ENCODE measurements at regions not wholly inside any gene's neighbourhood (a gene's known extent, or its start where the extent isn't known, plus 50 kb on each side); places are given as distances from the start of the nearest gene placed in this dataset.

DNA sequence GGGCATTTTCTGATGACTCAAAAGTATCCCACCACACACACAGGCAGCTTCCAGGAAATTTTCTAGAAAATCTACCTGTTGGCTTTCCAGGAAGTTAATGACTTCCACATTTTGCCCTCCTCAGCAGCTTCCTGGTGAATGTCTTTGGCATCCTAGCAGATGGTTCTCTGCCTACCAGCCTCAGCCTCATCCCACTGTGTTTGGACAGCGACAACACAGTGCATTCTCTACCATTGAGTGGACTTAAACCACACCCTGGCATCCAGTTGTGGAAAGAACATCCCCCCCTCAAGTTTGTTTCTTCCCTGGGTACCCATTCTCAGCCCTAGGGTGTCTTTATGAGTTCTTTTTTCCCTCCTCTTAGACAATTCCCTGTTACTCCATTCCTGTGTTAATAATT, 50.8 kb upstream of the GADL1 start:
- no peak overlapping the region for H3K27ac Mint-ChIP-seq
- no peak overlapping the region for H3K4me3 Mint-ChIP-seq
- H3K4me1 Mint-ChIP-seq (ENCODE audit: low read depth), result no peaks in the 10 kb centered on the region
- no peaks in the 10 kb centered on the region for H3K36me3 Mint-ChIP-seq
- H3K9me3 Mint-ChIP-seq (ENCODE audit: low read depth), result no peaks in the 10 kb centered on the region
- no peaks in the 10 kb centered on the region for H3K27me3 Mint-ChIP-seq

DNA sequence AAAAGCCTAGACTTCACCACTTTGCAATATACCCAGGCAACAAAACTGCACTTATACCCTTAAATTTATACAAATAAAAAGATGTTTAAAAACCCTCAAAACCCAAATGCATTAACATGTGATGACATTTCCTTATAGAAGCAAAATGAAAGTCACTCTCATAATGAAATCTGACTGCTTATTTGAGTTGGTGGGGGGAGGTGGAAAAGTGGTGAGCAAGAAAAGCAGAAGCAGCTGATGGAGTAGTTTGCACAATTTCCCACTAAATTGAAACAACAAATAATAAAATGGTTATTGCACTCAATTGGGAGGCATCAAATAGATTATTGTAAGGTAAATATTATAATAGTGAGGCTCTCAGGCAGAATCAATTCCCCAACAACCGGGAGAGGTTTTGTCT, 54.0 kb upstream of the GADL1 start:
- H3K36me3 Mint-ChIP-seq, result no peaks in the 10 kb centered on the region
- no peaks in the 10 kb centered on the region for H3K9me3 Mint-ChIP-seq (ENCODE audit: low read depth)
- no peaks in the 10 kb centered on the region for H3K4me1 Mint-ChIP-seq (ENCODE audit: low read depth)
- no peak overlapping the region for H3K27ac Mint-ChIP-seq
- no peaks in the 10 kb centered on the region for H3K27me3 Mint-ChIP-seq
- H3K4me3 Mint-ChIP-seq, result no peak overlapping the region

DNA sequence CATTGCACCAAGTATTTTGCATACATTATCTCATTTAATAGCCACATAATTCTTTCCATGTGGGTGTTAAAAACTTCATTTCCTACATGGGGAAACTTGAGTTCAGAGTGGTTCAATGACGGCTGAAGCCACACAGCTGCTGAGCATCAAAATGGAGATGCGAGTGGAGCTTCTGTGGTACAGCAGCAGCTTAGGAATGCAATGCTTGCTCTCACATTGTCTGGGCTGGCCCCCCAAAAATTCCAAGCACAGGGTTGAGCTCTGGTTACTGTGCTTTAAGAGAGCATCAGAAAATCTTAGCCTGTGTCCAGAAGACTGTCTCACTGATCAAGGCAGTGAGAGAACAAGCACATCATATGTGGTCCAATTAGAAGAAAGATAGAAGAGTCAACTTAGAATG, 57.4 kb upstream of the GADL1 start:
- no peak overlapping the region for H3K4me3 Mint-ChIP-seq
- H3K9me3 Mint-ChIP-seq (ENCODE audit: low read depth), result no peaks in the 10 kb centered on the region
- no peak overlapping the region for H3K27ac Mint-ChIP-seq
- no peaks in the 10 kb centered on the region for H3K27me3 Mint-ChIP-seq
- peaks cover 3% of the 10 kb centered on the region for H3K36me3 Mint-ChIP-seq
- H3K4me1 Mint-ChIP-seq (ENCODE audit: low read depth), result no peaks in the 10 kb centered on the region

GRCh38 chr3:30952786-30953185, 58.3 kb upstream of the GADL1 start:
- Mint-ChIP-seq H3K36me3 (peaks cover 3% of the 10 kb centered on the region), H3K9me3 (ENCODE audit: low read depth) (peaks cover 4% of the 10 kb centered on the region), H3K27me3 (no peaks in the 10 kb centered on the region), H3K4me3 (no peak overlapping the region), H3K27ac (no peak overlapping the region), H3K4me1 (ENCODE audit: low read depth) (no peaks in the 10 kb centered on the region)

- Mint-ChIP-seq H3K27me3 (no peaks in the 10 kb centered on the region), H3K9me3 (ENCODE audit: low read depth) (peaks cover 15% of the 10 kb centered on the region), H3K4me3 (no peak overlapping the region), H3K27ac (no peak overlapping the region), H3K4me1 (ENCODE audit: low read depth) (no peaks in the 10 kb centered on the region), H3K36me3 (peaks cover 10% of the 10 kb centered on the region)
Measured at GRCh38 chr3:30954426-30954825, 60.0 kb upstream of the GADL1 start.

GRCh38 chr3:30962084-30962483, 67.6 kb upstream of the GADL1 start:
- H3K27ac Mint-ChIP-seq, result no peak overlapping the region
- H3K27me3 Mint-ChIP-seq, result peaks cover 9% of the 10 kb centered on the region
- peaks cover 7% of the 10 kb centered on the region for H3K36me3 Mint-ChIP-seq
- no peak overlapping the region for H3K4me3 Mint-ChIP-seq
- H3K9me3 Mint-ChIP-seq (ENCODE audit: low read depth), result peaks cover 18% of the 10 kb centered on the region
- H3K4me1 Mint-ChIP-seq (ENCODE audit: low read depth), result peaks cover 2% of the 10 kb centered on the region

DNA sequence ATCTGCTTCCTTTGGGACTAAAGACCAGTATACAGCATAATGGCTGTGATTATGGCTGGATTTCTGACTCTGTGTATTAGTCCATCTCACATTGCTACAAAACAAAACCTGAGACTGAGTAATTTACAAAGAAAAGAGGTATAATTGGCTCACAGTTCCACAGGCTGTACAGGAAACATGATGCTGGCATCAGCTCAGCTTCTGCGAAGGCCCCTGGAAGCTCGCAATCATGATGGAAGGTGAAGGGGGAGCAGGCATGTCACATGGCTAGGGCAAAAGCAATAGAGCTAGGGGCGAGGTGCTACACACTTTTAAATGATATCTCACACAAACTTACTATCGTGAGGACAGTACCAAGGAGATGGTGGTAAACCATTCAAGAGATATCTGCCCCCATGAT, 68.0 kb upstream of the GADL1 start:
- H3K27ac Mint-ChIP-seq, result no peak overlapping the region
- no peak overlapping the region for H3K4me3 Mint-ChIP-seq
- peaks cover 16% of the 10 kb centered on the region for H3K9me3 Mint-ChIP-seq (ENCODE audit: low read depth)
- H3K36me3 Mint-ChIP-seq, result peaks cover 7% of the 10 kb centered on the region
- H3K27me3 Mint-ChIP-seq, result peaks cover 9% of the 10 kb centered on the region
- peaks cover 2% of the 10 kb centered on the region for H3K4me1 Mint-ChIP-seq (ENCODE audit: low read depth)

GRCh38 chr3:30963223-30963722, 68.8 kb upstream of the GADL1 start:
- H3K36me3 Mint-ChIP-seq, result peaks cover 6% of the 10 kb centered on the region

DNA sequence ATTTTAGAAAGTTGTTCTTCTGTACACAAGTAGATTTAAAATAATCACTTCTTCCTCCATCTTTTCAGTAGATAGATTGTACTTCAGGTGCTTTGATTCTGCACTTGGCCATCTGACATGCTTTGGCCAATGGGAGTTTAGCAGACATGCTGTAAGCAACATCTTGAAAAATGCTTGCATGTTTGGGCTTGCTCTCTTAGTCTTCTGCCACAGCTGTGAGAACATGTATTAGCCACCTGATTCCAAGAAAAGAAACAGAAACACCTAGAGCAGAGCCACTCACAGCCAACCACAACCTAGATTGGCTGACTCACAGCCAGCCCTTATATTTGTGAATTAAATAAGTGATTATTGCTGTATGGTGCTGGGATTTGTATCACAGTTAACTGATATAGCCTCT, 70.2 kb upstream of the GADL1 start:
- Mint-ChIP-seq H3K27me3 (peaks cover 10% of the 10 kb centered on the region), H3K9me3 (ENCODE audit: low read depth) (peaks cover under 1% of the 10 kb centered on the region), H3K36me3 (no peaks in the 10 kb centered on the region), H3K4me3 (no peak overlapping the region), H3K27ac (no peak overlapping the region), H3K4me1 (ENCODE audit: low read depth) (peaks cover 2% of the 10 kb centered on the region)

More at GRCh38 chr3:30963223-30963722, 68.8 kb upstream of the GADL1 start:
- H3K9me3 Mint-ChIP-seq (ENCODE audit: low read depth), result peaks cover 14% of the 10 kb centered on the region
- no peak overlapping the region for H3K4me3 Mint-ChIP-seq
- H3K4me1 Mint-ChIP-seq (ENCODE audit: low read depth), result peaks cover 2% of the 10 kb centered on the region
- H3K27ac Mint-ChIP-seq, result no peak overlapping the region
- H3K27me3 Mint-ChIP-seq, result peaks cover 10% of the 10 kb centered on the region

DNA sequence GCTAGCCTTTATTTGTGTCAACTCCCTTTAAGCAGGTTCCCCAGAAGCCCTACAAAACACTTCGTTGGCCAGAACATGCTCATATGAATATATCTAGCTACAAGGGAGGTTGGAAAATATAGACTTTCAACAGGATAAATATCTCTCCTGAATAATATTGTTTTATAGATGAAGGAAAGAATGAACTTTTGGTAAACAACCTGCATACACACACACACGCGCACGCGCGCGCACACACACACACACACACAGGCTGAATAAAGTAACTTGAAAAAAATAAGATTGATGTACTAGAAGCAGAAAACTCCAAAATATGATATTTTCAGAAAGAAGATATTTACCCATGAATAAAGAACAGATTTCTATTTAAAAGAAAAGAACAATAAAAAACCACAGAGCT, 72.4 kb upstream of the GADL1 start:
- Mint-ChIP-seq H3K36me3 (no peaks in the 10 kb centered on the region), H3K27ac (no peak overlapping the region), H3K27me3 (peaks cover 10% of the 10 kb centered on the region), H3K4me3 (no peak overlapping the region), H3K4me1 (ENCODE audit: low read depth) (peaks cover 2% of the 10 kb centered on the region), H3K9me3 (ENCODE audit: low read depth) (no peaks in the 10 kb centered on the region)

DNA sequence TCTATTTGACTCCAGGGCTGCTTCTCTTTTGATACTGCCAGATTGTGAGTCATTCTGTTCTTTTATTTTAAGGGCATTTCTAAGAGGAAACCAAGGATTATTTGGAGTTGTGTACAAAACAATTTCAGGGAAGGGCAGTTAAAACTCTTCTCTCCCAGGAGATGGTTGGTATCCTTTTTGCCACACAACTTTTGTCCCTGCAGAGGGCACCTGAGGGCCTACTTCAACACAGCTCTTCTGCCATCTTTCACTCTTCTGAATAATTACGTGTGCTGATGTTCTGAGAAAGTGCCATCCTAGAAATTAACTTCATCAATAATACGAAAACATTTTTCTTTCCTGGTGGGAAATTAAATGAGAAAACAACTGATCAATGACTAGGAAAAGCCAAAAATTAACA, 75.7 kb upstream of the GADL1 start:
- Mint-ChIP-seq H3K36me3 (no peaks in the 10 kb centered on the region), H3K27me3 (peaks cover 6% of the 10 kb centered on the region), H3K27ac (no peak overlapping the region), H3K4me1 (ENCODE audit: low read depth) (no peaks in the 10 kb centered on the region), H3K9me3 (ENCODE audit: low read depth) (no peaks in the 10 kb centered on the region), H3K4me3 (no peak overlapping the region)

- no peak overlapping the region for H3K4me3 Mint-ChIP-seq
- H3K4me1 Mint-ChIP-seq (ENCODE audit: low read depth), result no peaks in the 10 kb centered on the region
- H3K27me3 Mint-ChIP-seq, result peaks cover 1% of the 10 kb centered on the region
- no peak overlapping the region for H3K27ac Mint-ChIP-seq
- no peaks in the 10 kb centered on the region for H3K36me3 Mint-ChIP-seq
- H3K9me3 Mint-ChIP-seq (ENCODE audit: low read depth), result no peaks in the 10 kb centered on the region
Measured at GRCh38 chr3:30972449-30972848, 78.0 kb upstream of the GADL1 start.

DNA sequence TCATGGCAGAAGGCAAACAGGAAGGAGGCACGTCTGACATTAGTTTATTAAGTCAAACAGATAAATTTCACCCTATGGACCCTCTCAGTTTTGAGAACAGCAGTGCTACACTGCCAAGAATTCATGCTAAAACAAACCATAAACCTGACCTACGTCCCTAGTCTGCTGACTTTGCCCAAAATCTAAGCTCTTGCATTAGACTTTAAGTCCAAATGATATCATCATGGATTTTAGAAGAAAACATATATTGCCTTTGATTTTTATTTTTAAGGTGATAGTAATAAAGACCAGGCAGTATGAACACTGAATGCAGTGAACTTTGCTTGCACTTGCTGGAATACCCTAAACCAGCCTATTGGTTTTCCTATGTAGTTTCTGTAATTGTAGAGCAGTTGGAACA, 79.6 kb upstream of the GADL1 start:
- Mint-ChIP-seq H3K4me1 (ENCODE audit: low read depth) (no peaks in the 10 kb centered on the region), H3K4me3 (no peak overlapping the region), H3K36me3 (no peaks in the 10 kb centered on the region), H3K9me3 (ENCODE audit: low read depth) (no peaks in the 10 kb centered on the region), H3K27ac (no peak overlapping the region), H3K27me3 (no peaks in the 10 kb centered on the region)

DNA sequence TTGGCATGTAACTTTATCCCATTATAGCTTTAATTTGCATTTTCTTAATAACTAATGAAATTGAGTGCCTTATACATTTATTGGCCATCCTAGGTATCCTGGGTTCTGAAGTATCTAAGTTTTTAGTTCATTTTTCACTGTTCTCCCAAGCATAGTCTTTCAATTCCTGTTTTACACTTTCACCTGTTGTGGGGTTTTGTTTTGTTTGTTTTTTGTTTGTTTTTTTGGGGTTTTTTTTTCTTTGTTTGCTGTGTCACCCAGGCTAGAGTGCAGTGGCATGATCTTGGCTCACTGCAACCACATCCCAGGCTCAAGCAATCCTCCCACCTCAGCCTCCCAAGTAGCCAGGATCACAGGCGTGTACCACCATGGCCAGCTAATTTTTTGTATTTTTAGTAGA, 83.1 kb upstream of the GADL1 start:
- H3K9me3 Mint-ChIP-seq (ENCODE audit: low read depth), result no peaks in the 10 kb centered on the region
- H3K27me3 Mint-ChIP-seq, result no peaks in the 10 kb centered on the region
- H3K4me3 Mint-ChIP-seq, result no peak overlapping the region
- peaks cover 2% of the 10 kb centered on the region for H3K36me3 Mint-ChIP-seq
- no peak overlapping the region for H3K27ac Mint-ChIP-seq
- no peaks in the 10 kb centered on the region for H3K4me1 Mint-ChIP-seq (ENCODE audit: low read depth)

DNA sequence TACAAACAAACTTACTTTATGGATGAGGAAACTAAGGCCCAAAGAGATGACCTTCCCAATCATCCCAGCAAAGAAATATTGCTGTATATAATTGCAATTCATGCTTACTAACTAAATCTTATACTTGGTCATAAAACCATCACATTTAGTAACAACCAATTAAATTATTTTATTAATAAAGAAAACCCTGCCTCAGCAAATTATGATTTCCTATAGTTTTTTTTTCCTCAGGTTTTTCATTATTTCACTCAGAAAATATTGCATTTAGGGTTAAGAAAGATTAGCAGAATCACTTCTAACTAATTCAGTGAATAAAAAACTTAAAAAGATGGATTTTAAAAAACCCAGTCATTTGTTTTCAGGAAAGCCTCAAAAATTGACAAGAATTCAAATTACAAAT, 86.5 kb upstream of the GADL1 start:
- no peak overlapping the region for H3K27ac Mint-ChIP-seq
- no peaks in the 10 kb centered on the region for H3K9me3 Mint-ChIP-seq (ENCODE audit: low read depth)
- H3K36me3 Mint-ChIP-seq, result peaks cover 4% of the 10 kb centered on the region
- H3K4me3 Mint-ChIP-seq, result no peak overlapping the region
- H3K27me3 Mint-ChIP-seq, result no peaks in the 10 kb centered on the region
- H3K4me1 Mint-ChIP-seq (ENCODE audit: low read depth), result no peaks in the 10 kb centered on the region

DNA sequence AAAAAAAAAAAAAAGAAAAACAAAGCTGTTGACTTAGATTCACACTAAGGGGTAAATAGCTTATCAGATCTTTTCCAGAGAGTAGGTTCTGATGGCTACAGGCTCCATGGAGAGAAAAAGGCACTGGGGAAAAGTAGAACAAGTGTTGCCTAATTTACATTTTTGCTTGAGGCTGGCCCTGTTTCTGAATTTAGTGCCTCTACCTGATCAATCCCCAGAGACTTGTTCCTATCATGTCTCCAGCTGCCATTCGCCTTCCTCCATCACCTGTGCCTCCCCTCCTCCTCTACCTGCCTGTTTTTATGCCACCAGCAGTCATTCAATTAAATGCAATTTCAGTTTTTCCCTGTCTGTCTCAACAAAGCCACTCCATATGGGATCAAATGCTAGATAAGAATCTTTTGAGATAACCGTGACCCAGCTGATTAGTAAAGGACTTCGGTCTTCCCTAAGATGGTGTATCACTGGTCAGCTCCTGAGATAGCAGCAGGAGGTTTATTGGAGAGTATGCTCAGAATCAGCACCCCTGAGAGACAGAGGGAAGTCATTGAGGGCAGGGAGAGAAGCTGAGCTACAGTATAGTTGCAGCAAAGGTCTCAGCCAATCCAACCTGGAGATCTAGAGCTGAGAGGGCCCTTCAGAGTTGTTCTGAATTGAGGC, 88.1 kb upstream of the GADL1 start:
- peaks cover 4% of the 10 kb centered on the region for H3K36me3 Mint-ChIP-seq
- no peaks in the 10 kb centered on the region for H3K4me1 Mint-ChIP-seq (ENCODE audit: low read depth)
- H3K4me3 Mint-ChIP-seq, result no peak overlapping the region
- H3K9me3 Mint-ChIP-seq (ENCODE audit: low read depth), result no peaks in the 10 kb centered on the region
- H3K27me3 Mint-ChIP-seq, result no peaks in the 10 kb centered on the region
- H3K27ac Mint-ChIP-seq, result no peak overlapping the region

Data from activated naive CD8-positive, alpha-beta T cell (primary cell).